Mesenchymal stem cell (in vitro differentiated cells and primary cell): ENCODE measurements at regions not wholly inside any gene's neighbourhood (a gene's known extent, or its start where the extent isn't known, plus 50 kb on each side); places are given as distances from the start of the nearest gene placed in this dataset.

Source experiments
- DNase-seq: peaks from one replicate; pipeline ENCODE4 v3.0.0-alpha.2; 2013
- H2AFZ ChIP-seq: one replicate; pipeline ENCODE4 v1.6.1; 2013; ENCODE audit warnings: low read depth, mild to moderate bottlenecking, control low read depth, inconsistent platforms, low read length, moderate library complexity
- H2AK5ac ChIP-seq: 2 replicates; pipeline ENCODE4 v1.6.1; 2013; ENCODE audit warnings: low read length, moderate library complexity, mild to moderate bottlenecking, inconsistent platforms; ENCODE audit not compliant: severe bottlenecking
- H2BK120ac ChIP-seq: one replicate; pipeline ENCODE4 v1.6.1; 2013; ENCODE audit warnings: low read depth, mild to moderate bottlenecking, inconsistent platforms, low read length, moderate library complexity
- H2BK12ac ChIP-seq, 2 experiments: one replicate each; pipeline ENCODE4 v1.6.1; 2013; ENCODE audit warnings: inconsistent platforms in 2 of 2, low read length in 2 of 2, mild to moderate bottlenecking in 2 of 2, moderate library complexity in 2 of 2, control low read depth in 1 of 2
- H2BK15ac ChIP-seq: one replicate; pipeline ENCODE4 v1.6.1; 2013; ENCODE audit warnings: mild to moderate bottlenecking, low read depth, inconsistent platforms; ENCODE audit not compliant: poor library complexity, severe bottlenecking
- H2BK5ac ChIP-seq: 2 replicates; pipeline ENCODE4 v1.6.1; 2013; ENCODE audit warnings: low read depth, mild to moderate bottlenecking, low read length, control low read depth, inconsistent platforms; ENCODE audit not compliant: poor library complexity, severe bottlenecking
- H3K14ac ChIP-seq, 2 experiments: one replicate each; pipeline ENCODE4 v1.6.1; 2013; ENCODE audit warnings: inconsistent platforms in 2 of 2, low read length in 2 of 2, control low read depth in 1 of 2, mild to moderate bottlenecking in 1 of 2, moderate library complexity in 1 of 2
- H3K18ac ChIP-seq, 2 experiments: one replicate each; pipeline ENCODE4 v1.6.1; 2013; ENCODE audit warnings: inconsistent platforms in 2 of 2, low read length in 2 of 2, control low read depth in 1 of 2, low read depth in 1 of 2, mild to moderate bottlenecking in 1 of 2
- H3K23ac ChIP-seq, 2 experiments: one replicate each; pipeline ENCODE4 v1.6.1; 2013; ENCODE audit warnings: inconsistent platforms in 2 of 2, low read length in 2 of 2, mild to moderate bottlenecking in 2 of 2, moderate library complexity in 2 of 2, control low read depth in 1 of 2
- H3K27ac ChIP-seq: 2 replicates; pipeline ENCODE4 v1.5.1; 2013; ENCODE audit warnings: mild to moderate bottlenecking, moderate library complexity, low read length, control low read depth, inconsistent platforms; ENCODE audit not compliant: poor library complexity, severe bottlenecking
- H3K27me3 ChIP-seq, 2 experiments: 2 replicates each; pipeline versions ENCODE4 v1.6.1 to v1.7.0; 2013; ENCODE audit warnings: low read length in 2 of 2, mild to moderate bottlenecking in 2 of 2, moderate library complexity in 2 of 2, control low read depth in 1 of 2, inconsistent platforms in 1 of 2; ENCODE audit not compliant: control insufficient read depth in 1 of 2, insufficient read depth in 1 of 2
- H3K36me3 ChIP-seq, 2 experiments: 2 replicates each; pipeline versions ENCODE4 v1.6.1 to v1.7.0; 2013; ENCODE audit warnings: low read length in 2 of 2, control low read depth in 1 of 2, inconsistent platforms in 1 of 2, low read depth in 1 of 2, mild to moderate bottlenecking in 1 of 2; ENCODE audit not compliant: insufficient read depth in 2 of 2, control insufficient read depth in 1 of 2
- H3K4ac ChIP-seq, 2 experiments: one replicate each; pipeline ENCODE4 v1.6.1; 2013; ENCODE audit warnings: inconsistent platforms in 2 of 2, low read length in 2 of 2, mild to moderate bottlenecking in 2 of 2, moderate library complexity in 2 of 2, control low read depth in 1 of 2, low read depth in 1 of 2
- H3K4me1 ChIP-seq: 2 replicates; pipeline ENCODE4 v1.6.1; 2013; ENCODE audit warnings: low read depth, low read length, control low read depth; ENCODE audit not compliant: control insufficient read depth, insufficient read depth
- H3K4me2 ChIP-seq: 2 replicates; pipeline ENCODE4 v1.6.1; 2013; ENCODE audit warnings: low read length, mild to moderate bottlenecking, inconsistent platforms; ENCODE audit not compliant: poor library complexity, severe bottlenecking
- H3K4me3 ChIP-seq, 2 experiments: 2 replicates each; pipeline versions ENCODE4 v1.5.1 to v1.7.0; 2013; ENCODE audit warnings: low read length in 2 of 2, mild to moderate bottlenecking in 2 of 2, control low read depth in 1 of 2, low read depth in 1 of 2; ENCODE audit not compliant: insufficient read depth in 1 of 2
- H3K79me1 ChIP-seq: replicated peaks from 2 replicates; pipeline ENCODE4 v1.6.1; 2013; ENCODE audit warnings: mild to moderate bottlenecking, control low read depth, low read length, inconsistent platforms; ENCODE audit not compliant: poor library complexity, severe bottlenecking
- H3K9ac ChIP-seq: 2 replicates; pipeline ENCODE4 v1.7.0; 2013; ENCODE audit warnings: mild to moderate bottlenecking, low read length, moderate library complexity
- H3K9me3 ChIP-seq: 2 replicates; pipeline ENCODE4 v1.7.0; 2013; ENCODE audit warnings: mild to moderate bottlenecking, low read length; ENCODE audit not compliant: control insufficient read depth
- H4K8ac ChIP-seq: one replicate; pipeline ENCODE4 v1.6.1; 2013; ENCODE audit warnings: inconsistent platforms, mild to moderate bottlenecking, low read length, moderate library complexity
- H4K91ac ChIP-seq: one replicate; pipeline ENCODE4 v1.6.1; 2013; ENCODE audit warnings: mild to moderate bottlenecking, low read length, inconsistent platforms
- WGBS: methylation state at CpG from one replicate; pipeline ENCODE4 v1.1.7; 2013; ENCODE audit warnings: mixed read lengths; 5-methylcytosine and 5-hydroxymethylcytosine counted together

DNA sequence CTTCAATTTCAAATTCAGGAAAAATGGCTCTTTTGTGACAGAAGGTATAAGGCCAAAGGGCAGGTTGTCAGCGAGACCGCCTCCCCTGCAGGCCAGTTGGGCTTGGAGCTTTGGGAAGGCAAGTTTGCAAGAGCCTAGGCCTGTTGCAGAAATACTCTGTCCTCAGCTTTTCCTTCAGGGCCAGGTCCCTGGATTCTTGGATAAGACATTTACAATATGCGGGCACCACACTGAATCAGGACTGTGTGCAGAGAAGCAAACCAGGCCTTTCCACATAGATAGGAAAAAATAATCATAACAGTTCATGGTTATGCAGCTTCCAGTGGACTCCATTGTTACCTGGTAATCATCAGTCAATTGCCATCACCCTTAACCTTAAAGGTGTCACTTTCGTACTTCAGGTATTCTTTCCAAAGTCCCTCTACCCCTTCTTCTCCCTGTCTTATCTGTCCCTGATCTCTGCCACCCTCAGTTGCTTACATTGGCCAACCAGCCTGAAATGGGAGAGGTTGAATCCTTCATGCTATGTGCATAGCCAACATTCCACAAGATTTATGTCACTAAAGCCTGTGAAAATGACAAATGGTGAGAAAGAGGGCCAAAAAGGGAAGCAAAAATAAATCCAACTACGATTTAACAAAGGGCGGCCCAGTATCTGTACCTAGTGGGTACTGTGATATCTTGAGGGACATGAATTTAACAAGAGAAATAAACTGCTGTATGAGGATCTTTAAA, 304.5 kb upstream of the NFE2L3 start:
- peak overlapping the region; percentile 52 to 85 for H3K18ac ChIP-seq
- no peak overlapping the region for H3K4me3 ChIP-seq
- H3K4ac ChIP-seq = peak overlapping the region in 1 of 2 experiments; percentile 68
- H2BK5ac ChIP-seq = peak overlapping the region; percentile 90
- H3K9ac ChIP-seq = no peak overlapping the region
- H3K36me3 ChIP-seq = no peaks in the 10 kb centered on the region
- H3K79me1 ChIP-seq = no peaks in the 10 kb centered on the region
- no peaks in the 10 kb centered on the region for H3K27me3 ChIP-seq
- peak overlapping the region; percentile 10 for H3K4me2 ChIP-seq
- H3K4me1 ChIP-seq = peaks cover 20% of the 10 kb centered on the region
- no peaks in the 10 kb centered on the region for H3K9me3 ChIP-seq
- H2BK120ac ChIP-seq = no peak overlapping the region
- no peak overlapping the region for H2AFZ ChIP-seq
- peak overlapping the region; percentile 100 for H2AK5ac ChIP-seq
- peak overlapping the region; percentile 13 for H2BK15ac ChIP-seq
- H4K8ac ChIP-seq = no peak overlapping the region
- peak overlapping the region; percentile 70 to 86 for H2BK12ac ChIP-seq
- H4K91ac ChIP-seq = no peak overlapping the region
- H3K27ac ChIP-seq = peak overlapping the region; percentile 97
- 61% methylated on average over 6 of the region's 6 CpGs for WGBS
- no peak overlapping the region for H3K23ac ChIP-seq
- H3K14ac ChIP-seq = no peak overlapping the region
- peak; percentile 43 for DNase-seq

DNA sequence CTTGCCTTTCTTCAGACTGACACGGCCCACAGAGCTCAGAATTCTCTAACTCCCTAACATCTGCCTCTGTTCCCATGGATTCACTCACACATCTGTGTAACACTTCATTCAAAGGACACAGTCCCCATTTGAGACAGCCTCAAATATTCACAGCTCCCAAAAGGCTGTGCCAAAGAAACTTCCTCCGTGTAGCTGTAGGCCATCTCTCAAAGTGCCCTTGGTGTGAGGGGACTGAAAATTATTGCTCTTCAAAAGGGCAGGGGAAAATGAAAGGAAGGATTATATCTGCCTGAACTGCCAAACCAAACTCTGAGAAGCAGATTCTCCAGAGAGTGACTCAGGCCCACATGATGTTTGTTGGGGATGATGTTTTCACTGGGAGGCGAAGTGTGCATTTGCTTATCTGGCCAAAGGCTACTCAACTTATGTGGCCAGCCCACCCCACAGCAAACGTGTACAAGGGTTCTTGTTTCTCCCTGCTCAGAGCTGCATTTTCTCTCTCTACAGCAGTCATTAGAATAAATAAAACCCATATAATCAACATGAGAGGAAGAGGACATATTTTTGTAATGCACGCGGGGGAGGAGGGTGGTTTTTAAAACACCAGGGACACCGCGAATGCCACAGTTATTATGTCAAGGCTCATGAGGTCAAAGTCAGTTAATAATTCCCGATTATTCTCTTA, 302.4 kb upstream of the NFE2L3 start:
- Histone ChIP-seq H3K4ac (peak overlapping the region in 1 of 2 experiments; percentile 93), H2BK5ac (peak overlapping the region; percentile 90), H3K4me3 (peak overlapping the region in 1 of 2 experiments; percentile 56), H3K4me2 (peak overlapping the region; percentile 18), H3K4me1 (peaks cover 24% of the 10 kb centered on the region), H3K36me3 (no peaks in the 10 kb centered on the region), H2AFZ (no peak overlapping the region), H3K18ac (peak overlapping the region; percentile 23 to 92), H4K8ac (no peak overlapping the region), H3K27me3 (no peaks in the 10 kb centered on the region), H2BK15ac (no peak overlapping the region), H3K9me3 (no peaks in the 10 kb centered on the region), H3K9ac (peak overlapping the region; percentile 91), H2BK120ac (no peak overlapping the region), H3K79me1 (no peaks in the 10 kb centered on the region), H2BK12ac (peak overlapping the region; percentile 4 to 87), H2AK5ac (peak overlapping the region; percentile 51), H3K23ac (no peak overlapping the region), H3K27ac (peak overlapping the region; percentile 99), H3K14ac (no peak overlapping the region), H4K91ac (peak overlapping the region; percentile 15)
- peak; percentile 97 for DNase-seq
- 4% methylated on average over 5 of the region's 9 CpGs for WGBS

DNA sequence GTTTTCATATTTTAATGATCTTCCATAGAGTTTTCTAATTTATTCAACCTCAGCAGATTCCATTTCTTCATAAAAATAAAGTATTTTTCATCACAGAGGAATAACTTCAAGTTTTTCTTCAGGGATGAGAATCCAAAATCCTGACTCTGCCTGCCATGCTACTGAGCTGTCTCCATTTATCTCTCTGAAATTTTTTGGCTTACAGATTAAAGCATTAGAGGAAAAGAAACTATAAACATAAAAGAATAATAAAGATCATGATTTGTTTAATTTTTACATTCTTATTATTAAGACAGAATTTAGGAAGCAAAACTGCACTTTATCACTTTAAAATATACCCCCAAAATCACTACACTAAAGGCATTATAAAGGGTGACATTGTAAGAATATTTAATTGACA, 301.8 kb upstream of the NFE2L3 start:
- no peaks in the 10 kb centered on the region for H3K27me3 ChIP-seq
- H3K36me3 ChIP-seq = no peaks in the 10 kb centered on the region
- H3K4me2 ChIP-seq = no peak overlapping the region
- DNase-seq = no peak
- no peak overlapping the region for H4K8ac ChIP-seq
- no peak overlapping the region for H2AK5ac ChIP-seq
- peak overlapping the region; percentile 99 for H3K27ac ChIP-seq
- no peak overlapping the region for H3K23ac ChIP-seq
- H4K91ac ChIP-seq = no peak overlapping the region
- no peak overlapping the region for H2BK15ac ChIP-seq
- no peak overlapping the region for H3K4ac ChIP-seq
- peaks cover 24% of the 10 kb centered on the region for H3K4me1 ChIP-seq
- peak overlapping the region in 1 of 2 experiments; percentile 56 for H3K4me3 ChIP-seq
- H2BK5ac ChIP-seq = no peak overlapping the region
- no peak overlapping the region for H2BK12ac ChIP-seq
- H2AFZ ChIP-seq = no peak overlapping the region
- H2BK120ac ChIP-seq = no peak overlapping the region
- no peaks in the 10 kb centered on the region for H3K9me3 ChIP-seq
- no peak overlapping the region for H3K14ac ChIP-seq
- H3K79me1 ChIP-seq = no peaks in the 10 kb centered on the region
- H3K18ac ChIP-seq = no peak overlapping the region
- H3K9ac ChIP-seq = peak overlapping the region; percentile 91

DNA sequence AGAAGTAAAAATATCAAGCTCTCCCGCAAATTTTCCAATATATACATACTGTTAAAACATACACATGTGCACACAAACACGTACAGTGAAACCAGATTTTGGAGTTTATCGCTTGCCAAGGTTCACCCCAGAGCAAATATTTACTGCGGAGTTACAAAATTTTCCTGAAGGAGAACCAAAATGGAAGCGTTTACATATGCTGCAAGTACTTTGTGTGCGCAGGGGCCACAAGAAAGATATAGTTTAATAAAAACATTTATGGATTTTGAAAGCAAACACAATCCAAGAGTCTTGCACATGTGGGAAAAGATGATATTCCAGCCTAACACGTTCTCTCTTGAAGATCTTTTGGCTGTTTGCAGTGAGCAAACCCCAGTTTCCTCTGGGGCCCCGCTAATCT, 301.3 kb upstream of the NFE2L3 start:
- Histone ChIP-seq H4K91ac (no peak overlapping the region), H3K4ac (peak overlapping the region in 1 of 2 experiments; percentile 75), H3K9me3 (no peaks in the 10 kb centered on the region), H2BK5ac (peak overlapping the region; percentile 31), H3K23ac (no peak overlapping the region), H3K4me1 (peaks cover 22% of the 10 kb centered on the region), H3K36me3 (no peaks in the 10 kb centered on the region), H4K8ac (no peak overlapping the region), H3K4me3 (peak overlapping the region in 1 of 2 experiments; percentile 56), H2BK12ac (peak overlapping the region; percentile 11 to 22), H2AK5ac (peak overlapping the region; percentile 84), H3K14ac (no peak overlapping the region), H3K27me3 (no peaks in the 10 kb centered on the region), H3K27ac (peak overlapping the region; percentile 99), H3K18ac (no peak overlapping the region), H3K9ac (peak overlapping the region; percentile 91), H2BK120ac (peak overlapping the region; percentile 22), H2BK15ac (no peak overlapping the region), H3K79me1 (no peaks in the 10 kb centered on the region), H2AFZ (no peak overlapping the region), H3K4me2 (no peak overlapping the region)
- 85% methylated on average over 6 of the region's 8 CpGs for WGBS
- no peak for DNase-seq
